NCI-H446 (cell line): ENCODE measurements at regions not wholly inside any gene's neighbourhood (a gene's known extent, or its start where the extent isn't known, plus 50 kb on each side); places are given as distances from the start of the nearest gene placed in this dataset.

Source experiments
- DNase-seq, 2 experiments: peaks; one replicate each; lab custom pipeline; 2025; lab: John Stamatoyannopoulos, UW

DNA sequence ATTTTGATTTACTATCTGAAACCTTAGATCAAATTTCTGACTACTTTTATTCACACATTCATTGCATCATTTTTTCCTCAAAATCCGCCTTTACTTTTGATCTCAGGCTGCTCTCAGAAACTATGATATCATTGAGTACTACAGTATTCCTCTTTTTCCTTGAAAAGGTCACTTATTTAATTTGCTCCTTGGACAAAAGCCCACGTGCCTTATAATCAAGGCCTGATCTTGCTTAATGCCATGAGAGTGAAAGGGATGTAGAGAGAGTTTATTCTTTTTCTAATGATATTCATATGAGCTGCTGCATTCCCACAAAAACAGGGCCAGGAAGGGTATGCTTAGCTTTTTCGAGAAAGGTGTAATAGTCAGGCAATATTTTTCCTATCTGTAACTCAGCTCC, 327.0 kb downstream of the ETS1 start:
- DNase-seq = no peak

DNA sequence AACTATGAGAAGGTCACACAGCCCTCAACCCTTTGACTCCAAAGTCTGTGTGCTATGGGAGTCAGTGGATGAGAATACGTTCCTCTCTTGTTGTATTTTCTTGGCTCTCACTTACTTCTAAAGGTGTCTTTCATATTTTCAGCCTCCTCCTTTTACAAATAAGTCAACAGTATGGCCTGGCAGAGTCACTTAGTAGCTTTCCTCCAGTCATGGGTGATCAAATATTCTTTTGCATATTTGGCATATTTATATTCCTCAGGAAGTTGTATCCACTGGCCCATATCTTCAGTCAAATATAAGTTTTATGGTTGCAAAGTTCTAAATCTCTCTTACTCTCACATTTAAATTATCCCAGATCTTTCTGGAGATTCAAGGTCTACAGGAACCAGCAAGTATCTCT, 327.5 kb downstream of the ETS1 start:
- no peak for DNase-seq

DNA sequence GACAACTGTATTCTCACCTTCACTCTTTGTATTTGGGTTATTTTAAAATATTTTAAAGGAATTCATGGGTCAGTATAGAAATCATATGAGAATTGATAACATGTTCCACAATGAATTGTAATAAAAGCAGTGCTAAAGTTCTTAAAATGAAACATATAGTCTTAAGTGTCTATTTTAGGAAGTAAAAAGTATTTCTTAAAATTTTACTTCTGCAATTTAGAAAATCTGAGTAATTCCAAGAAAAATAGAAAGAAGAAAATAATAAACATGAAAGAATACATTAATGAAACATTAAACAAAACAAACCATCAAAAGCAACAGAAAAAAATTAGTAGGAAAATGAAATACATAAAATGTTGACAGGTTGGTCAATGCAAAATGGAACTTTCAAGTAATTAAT, 332.4 kb downstream of the ETS1 start:
- DNase-seq = no peak

DNA sequence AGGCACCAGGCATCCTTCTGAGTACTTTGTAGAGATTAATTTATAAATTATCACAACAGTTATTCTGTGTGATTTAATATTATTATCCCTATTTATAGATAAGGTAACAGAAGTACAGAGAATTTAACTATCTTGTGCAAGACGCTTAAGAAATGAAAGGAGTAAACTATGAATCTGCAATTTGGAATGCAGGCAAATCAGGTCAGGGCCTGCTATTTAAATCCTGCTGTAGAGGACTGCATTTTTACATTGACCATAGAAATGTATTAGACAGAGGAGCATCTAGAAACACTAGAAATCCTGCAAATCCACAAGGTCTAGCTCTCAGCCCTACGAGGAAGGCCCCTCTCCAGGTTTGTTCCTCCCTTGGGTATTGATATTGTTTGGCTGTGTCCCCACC, 336.2 kb downstream of the ETS1 start:
- no peak for DNase-seq

DNA sequence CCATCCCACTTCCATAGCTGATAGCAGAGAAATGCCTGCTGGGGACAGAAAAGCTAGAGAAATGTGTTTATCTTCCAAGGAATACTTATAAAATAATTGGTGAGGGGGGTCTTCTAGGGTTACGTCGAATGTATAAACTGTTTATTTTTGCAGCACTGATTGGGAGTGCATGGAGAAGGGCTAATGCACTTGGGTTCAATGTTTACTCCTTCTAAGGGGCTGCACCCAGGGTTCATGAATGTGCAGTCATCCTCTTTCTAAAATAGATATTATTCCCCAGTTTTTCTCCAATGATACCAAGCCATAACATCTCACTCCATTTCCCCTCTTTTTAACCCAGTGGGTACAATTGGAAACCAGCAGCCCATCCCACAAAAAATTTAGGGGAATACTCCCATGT, 336.9 kb downstream of the ETS1 start:
- DNase-seq = no peak

DNA sequence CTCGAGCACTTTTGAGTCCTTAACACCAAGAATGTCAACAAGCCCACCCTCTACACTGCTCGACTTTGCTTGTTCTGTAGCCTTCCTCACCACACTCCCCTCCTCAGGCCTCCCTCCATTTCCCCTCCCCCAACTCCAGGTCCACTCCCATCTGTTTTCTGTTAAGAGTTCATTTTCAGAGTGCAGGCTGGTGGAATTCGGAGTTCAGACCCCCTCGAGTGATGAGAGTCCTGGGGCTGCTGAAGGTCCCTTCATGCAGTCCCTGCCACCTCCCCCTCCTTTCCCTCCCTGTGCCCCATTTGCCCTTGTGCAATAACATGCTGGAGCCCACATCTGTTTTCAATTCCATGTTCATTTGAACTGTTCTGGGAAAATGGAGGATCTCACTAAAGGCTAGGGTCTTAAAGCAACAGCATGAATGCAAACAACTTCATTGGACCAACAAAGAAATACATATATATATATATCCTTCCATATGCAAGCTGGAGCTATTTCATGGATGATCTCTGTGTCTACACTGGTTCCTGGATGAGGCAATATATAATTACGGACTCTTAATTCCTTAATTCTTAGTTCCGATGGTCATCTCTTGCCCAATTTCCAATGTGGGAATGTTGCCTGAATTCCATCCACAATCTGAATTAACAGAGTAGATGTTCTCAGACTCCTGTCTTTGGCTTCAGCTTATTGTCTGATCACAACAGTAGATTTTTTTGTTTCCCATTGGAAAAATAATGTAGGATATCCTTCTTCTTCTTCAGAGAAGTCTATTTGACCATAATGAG, 340.4 kb downstream of the ETS1 start:
- DNase-seq = no peak

DNA sequence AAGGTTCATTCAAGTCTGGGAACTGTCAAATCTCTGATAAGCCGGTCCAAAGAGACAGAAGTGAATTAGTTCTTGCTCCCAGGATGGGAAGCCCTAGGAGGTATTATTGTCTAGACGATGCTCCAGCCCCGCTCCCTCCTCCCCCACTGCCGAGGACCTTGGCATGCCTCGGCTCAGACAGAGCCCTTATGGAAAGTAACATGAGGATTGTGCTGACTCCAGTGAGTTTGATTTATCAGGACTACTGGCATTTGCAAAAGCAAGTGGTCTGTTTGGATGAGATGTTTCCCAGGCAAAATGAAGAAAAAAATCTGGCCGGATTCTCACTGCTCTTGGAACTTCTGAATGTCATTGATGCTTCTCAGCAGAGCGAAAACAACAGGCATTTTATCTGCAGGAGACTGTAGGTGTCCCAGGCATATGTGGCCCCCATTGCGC, 341.0 kb downstream of the ETS1 start:
- DNase-seq = no peak

DNA sequence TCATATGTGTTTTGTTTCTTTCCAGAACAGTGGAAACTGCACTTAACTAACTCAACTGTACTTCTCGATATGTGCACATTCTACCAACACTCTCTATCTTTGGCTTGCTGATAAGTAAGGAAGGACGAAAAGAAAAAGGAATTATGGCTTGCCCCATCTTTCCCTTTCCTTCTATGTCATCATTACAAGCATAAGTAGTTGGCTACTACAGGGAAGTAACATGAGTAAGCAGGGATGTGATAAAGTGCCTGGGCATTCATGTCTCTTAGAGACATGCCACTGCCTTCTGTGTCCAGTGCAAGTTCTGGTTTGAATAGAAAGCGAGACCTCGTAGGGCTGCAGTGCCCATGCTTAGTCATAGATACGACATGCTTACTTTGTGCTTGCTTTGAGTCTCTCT, 342.5 kb downstream of the ETS1 start:
- DNase-seq = no peak

DNA sequence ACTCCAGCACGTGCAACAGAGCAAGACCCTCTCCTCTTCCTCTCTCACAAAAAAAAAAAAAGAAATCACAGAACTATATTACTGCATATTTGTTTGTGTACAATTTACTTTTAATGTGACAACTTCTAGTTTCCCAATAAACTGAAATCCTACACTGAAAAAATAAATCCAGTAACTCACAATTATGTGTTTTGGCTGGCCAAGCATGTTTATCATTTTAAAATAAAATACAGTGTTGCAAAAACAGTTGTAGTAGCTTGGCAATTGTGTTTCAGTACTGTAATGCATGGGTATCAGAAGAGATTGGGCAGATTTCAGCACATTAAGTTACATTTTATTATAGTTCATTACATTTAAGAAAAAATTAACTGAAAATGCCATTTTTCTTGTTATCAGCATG, 344.9 kb downstream of the ETS1 start:
- no peak for DNase-seq

DNA sequence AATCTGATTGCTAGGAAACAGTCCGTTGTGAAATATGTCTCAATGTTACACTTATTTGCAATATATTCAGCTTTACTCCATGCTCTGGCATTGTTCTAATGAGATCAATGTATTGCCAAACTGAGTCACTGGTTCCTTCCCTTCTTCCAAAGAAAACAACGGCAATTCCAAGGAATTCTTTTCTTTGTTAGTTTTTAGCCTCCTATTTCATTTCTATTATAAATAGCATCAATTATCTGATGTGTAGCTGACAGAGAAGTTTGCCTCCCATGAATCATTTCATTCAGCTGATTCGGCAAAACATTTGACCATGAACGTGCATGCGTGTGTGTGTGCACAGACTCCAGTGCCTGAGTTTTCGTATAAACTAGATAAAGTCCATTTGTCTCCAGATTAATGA, 346.8 kb downstream of the ETS1 start:
- DNase-seq = no peak

DNA sequence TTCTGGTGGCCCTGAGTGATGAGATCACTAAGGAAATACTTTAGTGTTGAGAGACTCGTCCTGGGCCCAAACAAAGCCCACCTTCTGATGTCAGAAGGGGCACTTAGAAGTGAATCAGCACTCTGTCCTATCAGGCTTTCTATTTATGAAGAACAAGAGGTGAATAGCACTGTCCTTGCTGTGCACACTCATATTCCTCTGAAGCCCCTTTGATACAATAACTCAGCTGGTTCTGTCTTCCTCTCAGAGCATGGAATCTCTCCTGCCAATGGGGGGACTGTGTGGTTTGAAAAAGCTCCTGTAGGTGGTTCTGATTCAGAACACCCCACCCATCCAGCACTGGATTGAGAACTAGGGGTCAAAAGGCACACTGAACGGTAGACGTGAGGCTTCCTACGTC, 348.1 kb downstream of the ETS1 start:
- no peak for DNase-seq

DNA sequence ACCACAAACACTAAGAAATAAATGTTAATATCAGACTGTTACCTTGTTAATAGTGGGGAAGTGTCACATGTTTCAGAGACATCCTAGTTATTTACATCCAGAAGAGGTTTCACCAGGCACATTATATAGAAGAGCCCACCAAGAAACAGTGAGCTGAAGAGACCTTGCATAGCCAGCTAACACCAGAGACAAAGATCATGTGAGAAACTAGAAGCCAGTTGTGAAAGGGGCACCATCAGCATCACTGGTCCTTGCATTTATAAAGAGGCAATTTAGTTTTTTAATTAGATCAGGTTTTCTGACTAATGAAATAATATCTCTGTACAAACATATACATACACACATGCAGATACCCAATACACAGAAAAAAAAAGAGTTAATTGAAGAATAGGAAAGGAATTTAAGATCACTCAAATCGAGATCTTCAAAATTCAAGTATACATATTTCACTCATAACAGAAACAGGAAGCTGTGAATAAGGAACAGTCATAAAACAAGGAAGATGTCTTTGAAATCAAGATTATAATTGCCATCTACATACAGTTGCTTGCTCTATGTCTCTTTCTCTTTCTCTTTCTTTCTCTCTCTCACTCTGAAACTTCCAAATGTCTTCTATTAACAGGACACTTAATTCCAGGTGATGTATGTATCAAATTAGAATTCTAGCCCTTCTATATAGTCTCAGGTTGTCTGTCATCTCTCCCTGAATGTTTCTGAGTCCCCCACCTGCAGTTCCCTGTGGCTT, 348.7 kb downstream of the ETS1 start:
- no peak for DNase-seq

DNA sequence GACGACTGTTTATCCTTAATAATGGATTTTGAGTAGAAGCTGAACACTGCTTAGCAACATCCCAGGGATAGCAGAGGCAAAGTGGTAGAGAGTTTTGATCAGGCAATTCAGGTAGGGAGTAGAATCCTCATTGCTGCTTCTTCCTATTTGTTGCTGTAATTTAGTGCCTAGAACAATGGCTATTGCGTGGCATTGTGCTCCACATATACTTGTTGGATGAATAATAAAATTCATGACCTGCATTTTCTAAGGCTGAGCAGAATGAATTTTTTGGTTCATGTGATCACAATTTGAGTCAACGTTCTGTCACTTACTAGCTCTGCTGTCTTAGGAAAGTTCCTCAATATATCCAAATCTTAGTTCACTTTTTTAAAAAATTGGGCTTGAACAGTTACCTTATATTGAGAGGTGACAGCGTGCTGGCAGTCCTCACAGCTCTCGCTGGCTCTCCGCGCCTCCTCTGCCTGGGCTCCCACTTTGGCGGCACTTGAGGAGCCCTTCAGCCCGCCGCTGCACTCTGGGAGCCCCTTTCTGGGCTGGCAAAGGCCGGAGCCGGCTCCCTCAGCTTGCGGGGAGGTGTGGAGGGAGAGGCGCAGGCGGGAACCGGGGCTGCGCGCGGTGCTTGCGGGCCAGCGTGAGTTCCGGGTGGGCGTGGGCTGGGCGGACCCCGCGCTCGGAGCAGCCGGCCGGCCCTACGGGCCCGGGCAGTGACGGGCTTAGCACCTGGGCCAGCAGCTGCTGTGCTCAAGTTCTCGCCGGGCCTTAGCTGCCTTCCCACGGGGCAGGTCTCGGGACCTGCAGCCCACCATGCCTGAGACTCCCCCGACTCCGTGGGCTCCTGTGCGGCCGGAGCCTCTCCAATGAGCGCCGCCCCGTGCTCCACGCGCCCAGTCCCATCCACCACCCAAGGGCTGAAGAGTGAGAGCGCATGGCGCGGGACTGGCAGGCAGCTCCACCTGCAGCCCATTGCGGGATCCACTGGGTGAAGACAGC, 350.6 kb downstream of the ETS1 start:
- DNase-seq = no peak

DNA sequence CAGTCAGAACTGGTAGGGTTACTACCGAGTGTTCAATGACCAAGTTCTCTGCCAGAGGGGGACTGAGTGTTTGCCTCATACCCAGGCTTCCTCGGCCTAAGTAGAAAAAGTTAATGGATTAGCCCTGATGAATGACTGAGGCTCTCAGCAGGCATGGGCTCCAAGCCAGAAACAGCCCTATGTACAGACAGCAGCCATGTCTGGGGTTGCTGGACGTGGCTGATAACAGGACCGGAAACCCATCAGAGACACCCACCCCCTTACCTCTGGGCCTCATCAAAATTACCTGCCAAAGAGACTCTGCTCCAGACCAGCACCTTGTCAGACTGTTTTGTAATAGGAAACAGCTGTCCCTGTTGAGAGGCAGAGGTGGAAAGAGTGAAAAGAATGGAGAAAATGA, 351.4 kb downstream of the ETS1 start:
- no peak for DNase-seq

DNA sequence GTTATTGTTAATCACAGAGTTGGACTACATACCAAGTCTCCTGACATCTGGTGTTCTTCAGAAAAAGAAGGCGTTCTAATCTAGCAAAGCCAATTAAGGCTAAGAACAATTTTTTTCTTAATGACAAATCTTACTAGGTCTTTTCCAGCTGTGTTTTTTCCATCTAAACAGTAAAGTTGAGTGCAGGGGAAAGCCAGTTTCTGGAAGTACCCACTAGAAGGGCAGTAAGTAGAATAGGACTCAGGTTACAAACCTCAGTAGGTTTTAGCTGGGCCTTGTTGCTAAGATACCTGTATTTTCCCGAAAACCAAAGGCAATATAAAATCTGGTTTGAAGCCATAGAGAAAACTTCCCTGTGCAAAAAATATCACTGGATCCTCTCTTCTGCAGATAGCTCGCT, 351.9 kb downstream of the ETS1 start:
- DNase-seq = no peak

DNA sequence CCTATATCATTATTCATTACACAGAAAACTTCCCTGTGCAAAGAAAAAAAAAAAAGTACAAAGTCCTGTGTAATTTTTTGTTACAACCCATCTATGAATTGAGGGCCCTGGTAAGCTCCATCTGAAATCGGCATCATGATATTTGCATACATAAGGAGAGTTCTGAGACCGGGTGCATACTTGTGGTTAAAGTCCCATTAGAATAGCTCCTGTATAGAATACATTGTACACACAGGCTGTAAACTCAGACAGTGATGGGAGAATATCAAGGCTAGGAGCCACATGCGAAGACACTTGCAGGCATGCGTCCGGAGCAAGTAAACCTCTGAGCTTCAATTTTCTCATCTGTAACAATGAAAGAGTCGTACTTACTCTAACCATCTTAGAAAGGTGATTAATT, 353.2 kb downstream of the ETS1 start:
- no peak for DNase-seq

DNA sequence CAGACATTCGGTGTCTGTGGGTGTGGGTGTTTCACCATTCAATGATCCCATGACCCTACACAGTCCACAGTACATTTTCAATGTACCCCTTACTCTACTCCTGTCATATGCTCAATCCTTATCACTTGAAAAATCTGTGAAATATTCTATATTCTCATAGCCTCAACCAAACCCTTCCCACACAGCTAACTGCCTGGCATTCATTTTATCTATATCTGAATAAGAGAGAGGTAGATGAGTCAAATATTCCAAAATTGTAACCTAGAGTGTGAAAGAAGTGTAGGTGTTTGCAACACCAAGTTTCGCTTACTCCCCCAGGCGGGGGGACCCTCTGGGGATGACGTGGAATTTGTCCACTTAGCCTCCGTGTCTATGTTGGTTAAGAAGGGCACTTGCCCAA, 354.8 kb downstream of the ETS1 start:
- DNase-seq = no peak

DNA sequence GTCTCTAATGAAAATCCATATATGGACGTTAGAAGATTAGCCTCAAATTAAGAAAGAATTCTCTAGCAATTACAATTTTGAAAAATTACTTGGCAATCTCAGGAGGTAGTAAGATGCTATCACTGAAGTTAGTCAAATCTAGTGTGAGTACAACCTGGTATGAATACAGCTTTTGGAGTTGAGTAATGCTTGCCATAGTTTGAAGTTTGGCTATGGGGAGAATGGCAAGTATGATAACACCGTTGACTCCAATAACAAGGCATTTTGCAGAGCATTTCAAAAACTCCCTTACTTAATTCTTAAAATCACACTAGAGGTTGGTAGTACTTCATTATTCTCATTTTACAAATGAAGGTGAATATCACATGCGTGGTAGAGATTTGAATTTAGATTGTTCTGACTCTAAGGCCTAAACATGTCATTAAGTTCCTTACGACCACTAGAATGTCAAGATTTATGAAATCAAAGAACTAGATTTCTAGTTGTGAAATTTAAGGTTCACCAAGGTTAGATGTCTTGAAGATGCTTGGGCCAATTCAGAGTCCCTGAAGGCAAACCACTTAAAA, 355.4 kb downstream of the ETS1 start:
- DNase-seq = no peak

DNA sequence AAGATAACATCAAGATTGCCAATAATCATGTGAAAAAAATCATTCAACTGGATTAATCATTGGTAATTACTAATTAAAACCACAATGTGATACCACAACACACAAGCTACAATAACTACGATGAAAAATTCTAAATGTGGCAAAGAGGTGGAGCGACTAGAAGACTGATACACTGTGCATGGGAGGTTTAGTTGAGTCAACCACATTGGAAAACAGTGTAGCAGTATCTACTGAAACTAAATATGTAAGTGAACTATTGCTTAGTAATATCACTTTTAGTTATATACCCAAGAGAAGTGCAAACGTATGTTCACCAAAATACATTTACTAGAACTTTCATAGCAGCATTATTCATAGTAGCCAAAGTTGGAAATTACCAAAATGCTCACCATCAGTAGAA, 359.9 kb downstream of the ETS1 start:
- no peak for DNase-seq

DNA sequence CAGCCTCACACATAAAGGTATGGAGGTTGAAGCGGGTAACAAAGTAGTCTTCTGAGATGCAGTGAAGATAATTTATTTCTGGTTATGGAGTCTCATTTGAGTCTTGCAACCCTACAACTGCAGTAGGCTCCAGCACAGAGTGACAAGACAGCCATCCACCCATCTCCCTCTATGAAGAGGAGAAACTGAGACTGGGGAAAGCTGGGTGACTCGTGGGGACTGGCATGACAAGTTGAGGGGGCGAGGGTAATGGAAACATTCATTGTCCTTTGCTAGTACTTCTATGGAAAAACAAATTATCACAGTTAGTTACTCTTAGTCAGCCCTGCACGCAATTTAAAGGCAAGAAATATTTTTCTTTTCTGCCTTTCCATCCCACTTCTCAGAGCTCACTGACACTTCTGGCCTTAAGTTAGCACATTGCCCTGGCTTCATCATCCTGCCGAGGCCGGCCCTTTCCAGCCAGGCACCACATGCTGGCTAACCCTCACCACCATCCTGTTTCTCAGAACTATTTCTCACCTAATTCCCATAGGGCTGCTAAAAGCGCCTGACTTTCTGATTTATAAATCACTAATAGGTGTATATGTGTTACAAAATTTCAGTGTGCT, 361.1 kb downstream of the ETS1 start:
- DNase-seq = no peak

DNA sequence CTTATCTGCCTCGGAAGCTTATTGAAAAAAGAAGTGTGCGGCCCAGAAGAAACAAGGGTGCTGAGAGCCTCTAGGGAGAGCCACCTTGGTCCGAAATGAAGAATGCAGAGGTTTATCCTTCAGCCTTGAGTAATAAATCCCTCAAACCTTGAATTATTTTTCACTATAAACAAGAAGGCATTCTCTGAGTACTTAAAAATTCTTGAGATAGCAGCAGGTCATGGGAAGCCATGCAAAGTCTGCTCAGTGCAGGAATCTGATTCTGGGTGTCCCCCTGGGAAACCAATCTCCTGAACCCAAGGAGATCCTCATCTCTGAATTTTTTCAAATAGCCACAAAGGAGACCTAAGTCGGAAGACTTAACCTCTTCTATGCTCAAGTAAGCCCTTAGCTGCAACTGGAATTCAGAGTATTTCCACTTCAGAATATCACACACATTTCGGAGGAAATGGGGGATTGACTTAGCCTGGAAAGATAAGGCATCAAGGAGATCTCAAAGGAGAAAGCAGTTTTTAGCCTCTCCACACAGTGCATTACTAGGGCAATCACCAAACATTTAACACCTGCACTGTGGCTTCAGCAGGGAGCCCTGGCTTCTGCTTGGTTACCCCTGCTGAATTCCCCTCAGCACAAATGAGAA, 365.0 kb downstream of the ETS1 start:
- DNase-seq = no peak
